Muscle of arm (tissue), 1 donor: ENCODE measurements at regions not wholly inside any gene's neighbourhood (a gene's known extent, or its start where the extent isn't known, plus 50 kb on each side); places are given as distances from the start of the nearest gene placed in this dataset.

Experiments
- DNase-seq: peaks from one replicate; pipeline ENCODE4 v3.0.0-alpha.2; 2013

GRCh38 chr13:42658019-42658418 lies 84.1 kb downstream of the TNFSF11 start:
- no peak for DNase-seq

GRCh38 chr13:42660333-42660965 lies 86.5 kb downstream of the TNFSF11 start:
- DNase-seq = no peak

GRCh38 chr13:42667638-42668037 lies 93.7 kb downstream of the TNFSF11 start:
- no peak for DNase-seq

GRCh38 chr13:42671502-42671901 lies 97.5 kb downstream of the TNFSF11 start:
- DNase-seq = no peak

GRCh38 chr13:42673677-42674076 lies 99.7 kb downstream of the TNFSF11 start:
- no peak for DNase-seq

- DNase-seq = no peak
Measured at GRCh38 chr13:42680748-42681147, 100.6 kb upstream of the FAM216B start.

GRCh38 chr13:42681326-42682100 lies 99.9 kb upstream of the FAM216B start:
- DNase-seq = no peak

GRCh38 chr13:42684226-42684625 lies 97.2 kb upstream of the FAM216B start:
- no peak for DNase-seq

- DNase-seq = no peak
Measured at GRCh38 chr13:42685751-42686150, 95.6 kb upstream of the FAM216B start.

- DNase-seq = no peak
Measured at GRCh38 chr13:42686165-42686564, 95.2 kb upstream of the FAM216B start.

- DNase-seq = no peak
Measured at GRCh38 chr13:42688821-42689220, 92.6 kb upstream of the FAM216B start.

- no peak for DNase-seq
Measured at GRCh38 chr13:42696191-42696590, 85.2 kb upstream of the FAM216B start.

- no peak for DNase-seq
Measured at GRCh38 chr13:42699912-42700311, 81.5 kb upstream of the FAM216B start.

- peak; percentile 14 for DNase-seq
Measured at GRCh38 chr13:42702716-42703115, 78.7 kb upstream of the FAM216B start.

GRCh38 chr13:42703740-42704139 lies 77.6 kb upstream of the FAM216B start:
- no peak for DNase-seq

GRCh38 chr13:42706286-42706685 lies 75.1 kb upstream of the FAM216B start:
- DNase-seq = no peak

- DNase-seq = no peak
Measured at GRCh38 chr13:42707048-42707447, 74.3 kb upstream of the FAM216B start.

- no peak for DNase-seq
Measured at GRCh38 chr13:42707586-42707985, 73.8 kb upstream of the FAM216B start.

- no peak for DNase-seq
Measured at GRCh38 chr13:42708391-42708790, 73.0 kb upstream of the FAM216B start.

GRCh38 chr13:42709276-42709675 lies 72.1 kb upstream of the FAM216B start:
- DNase-seq = no peak

- no peak for DNase-seq
Measured at GRCh38 chr13:42715909-42716308, 65.5 kb upstream of the FAM216B start.

GRCh38 chr13:42717176-42717575 lies 64.2 kb upstream of the FAM216B start:
- DNase-seq = no peak

GRCh38 chr13:42720113-42720857 lies 61.1 kb upstream of the FAM216B start:
- DNase-seq = no peak
